ENCODE measurements at regions not wholly inside any gene's neighbourhood (a gene's known extent, or its start where the extent isn't known, plus 50 kb on each side); places are given as distances from the start of the nearest gene placed in this dataset.

GRCh38 chr13:47159853-47160550 is 263.1 kb upstream of the HTR2A start:
- WGBS, 2 experiments = 93 to 95% methylated on average over 11 of the region's 11 CpGs
- no peak overlapping the region for H3K27ac ChIP-seq (ENCODE audit: insufficient read depth, low read depth, low read length, poor library complexity, severe bottlenecking)

DNA sequence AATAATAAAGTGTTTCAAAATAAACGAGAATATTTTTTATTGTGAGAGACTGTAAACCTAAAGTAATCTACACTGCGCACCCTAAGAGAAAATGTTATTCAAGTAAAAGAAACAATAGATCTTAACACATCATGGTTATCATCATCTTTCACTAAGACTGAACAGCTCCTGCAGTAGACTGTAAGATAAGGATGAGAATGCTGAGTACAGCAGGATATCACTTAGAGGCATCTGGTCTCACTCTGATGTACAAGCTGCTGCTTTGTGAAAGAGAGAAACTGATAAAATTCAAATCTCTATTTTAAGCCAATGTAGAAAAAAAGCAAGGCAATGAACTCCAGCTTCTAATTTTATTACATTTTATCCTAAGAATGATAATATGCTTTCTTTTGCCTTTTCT is 261.7 kb upstream of the HTR2A start:
- Histone ChIP-seq H3K4me3 (ENCODE audit: insufficient read depth, low read depth, low read length) (no peak overlapping the region), H3K4me1 (ENCODE audit: control insufficient read depth, insufficient read depth, low read length) (no peaks in the 10 kb centered on the region), H3K36me3 (ENCODE audit: control insufficient read depth, insufficient read depth, low read length) (no peaks in the 10 kb centered on the region), H3K9me3 (ENCODE audit: control insufficient read depth, low read length) (no peaks in the 10 kb centered on the region), H3K27me3 (ENCODE audit: control insufficient read depth, insufficient read depth, low read length, poor library complexity, severe bottlenecking) (no peaks in the 10 kb centered on the region), H3K27ac (ENCODE audit: insufficient read depth, low read depth, low read length, poor library complexity, severe bottlenecking) (no peak overlapping the region)
- 96 to 100% methylated on average over 2 of the region's 2 CpGs for WGBS, 2 experiments

More at GRCh38 chr13:47159853-47160550, 263.1 kb upstream of the HTR2A start:
- Histone ChIP-seq H3K4me3 (ENCODE audit: insufficient read depth, low read depth, low read length) (no peak overlapping the region), H3K9me3 (ENCODE audit: control insufficient read depth, low read length) (no peaks in the 10 kb centered on the region), H3K36me3 (ENCODE audit: control insufficient read depth, insufficient read depth, low read length) (no peaks in the 10 kb centered on the region), H3K27me3 (ENCODE audit: control insufficient read depth, insufficient read depth, low read length, poor library complexity, severe bottlenecking) (no peaks in the 10 kb centered on the region), H3K4me1 (ENCODE audit: control insufficient read depth, insufficient read depth, low read length) (no peaks in the 10 kb centered on the region)

- Histone ChIP-seq H3K9me3 (ENCODE audit: control insufficient read depth, low read length) (no peaks in the 10 kb centered on the region), H3K27ac (ENCODE audit: insufficient read depth, low read depth, low read length, poor library complexity, severe bottlenecking) (no peak overlapping the region)
Observed at GRCh38 chr13:47148543-47148942, 251.7 kb upstream of the HTR2A start.

GRCh38 chr13:47147812-47148119 is 250.9 kb upstream of the HTR2A start:
- no peak overlapping the region for H3K27ac ChIP-seq (ENCODE audit: insufficient read depth, low read depth, low read length, poor library complexity, severe bottlenecking)
- 85 to 100% methylated on average over 1 to 2 of the region's 2 CpGs for WGBS, 2 experiments
- no peak overlapping the region for H3K4me3 ChIP-seq (ENCODE audit: insufficient read depth, low read depth, low read length)
- no peaks in the 10 kb centered on the region for H3K9me3 ChIP-seq (ENCODE audit: control insufficient read depth, low read length)
- H3K27me3 ChIP-seq (ENCODE audit: control insufficient read depth, insufficient read depth, low read length, poor library complexity, severe bottlenecking) = no peaks in the 10 kb centered on the region
- no peaks in the 10 kb centered on the region for H3K36me3 ChIP-seq (ENCODE audit: control insufficient read depth, insufficient read depth, low read length)
- H3K4me1 ChIP-seq (ENCODE audit: control insufficient read depth, insufficient read depth, low read length) = peaks cover 3% of the 10 kb centered on the region

More at GRCh38 chr13:47148543-47148942, 251.7 kb upstream of the HTR2A start:
- 72 to 84% methylated on average over 3 of the region's 3 CpGs for WGBS, 2 experiments
- no peaks in the 10 kb centered on the region for H3K27me3 ChIP-seq (ENCODE audit: control insufficient read depth, insufficient read depth, low read length, poor library complexity, severe bottlenecking)
- H3K4me1 ChIP-seq (ENCODE audit: control insufficient read depth, insufficient read depth, low read length) = peaks cover 3% of the 10 kb centered on the region
- H3K4me3 ChIP-seq (ENCODE audit: insufficient read depth, low read depth, low read length) = no peak overlapping the region
- no peaks in the 10 kb centered on the region for H3K36me3 ChIP-seq (ENCODE audit: control insufficient read depth, insufficient read depth, low read length)

DNA sequence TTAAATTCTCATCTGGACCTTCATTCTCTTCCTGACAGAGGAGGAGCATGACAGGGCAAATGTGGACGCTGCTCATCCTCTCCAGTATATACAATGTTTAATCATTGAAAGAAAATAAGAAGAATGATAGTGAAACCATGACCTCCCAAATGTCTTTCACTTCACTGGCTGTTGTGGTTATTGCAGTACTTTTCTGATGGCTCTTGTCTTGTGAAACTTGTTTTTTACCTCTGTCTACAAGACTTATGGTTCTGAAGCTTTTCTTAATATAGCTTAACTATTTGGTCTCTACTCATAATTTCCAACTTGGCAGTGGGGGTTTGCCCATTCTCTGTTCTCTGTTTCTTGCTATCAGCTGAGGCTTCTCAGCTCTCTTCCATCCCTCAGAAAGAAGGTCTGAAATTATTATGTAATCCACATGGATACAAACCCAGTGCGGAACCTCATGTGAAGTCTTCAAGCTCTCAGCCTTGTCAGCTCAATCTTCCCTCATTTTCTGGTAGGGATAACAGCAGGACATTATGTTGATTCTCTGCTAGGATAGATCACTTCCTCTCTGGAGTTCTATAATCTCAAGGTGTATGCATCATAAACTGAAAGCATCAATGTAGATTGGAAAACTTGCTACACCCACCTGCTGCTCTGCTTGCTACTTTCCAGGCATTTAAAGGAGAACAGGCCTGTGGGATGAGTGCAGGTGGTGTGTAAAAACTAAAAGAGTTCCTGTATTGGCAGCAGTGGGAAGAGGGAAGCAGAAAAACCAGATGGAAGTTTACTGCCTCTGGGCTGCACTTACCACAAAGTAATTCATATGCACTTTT is 250.3 kb upstream of the HTR2A start:
- Histone ChIP-seq H3K4me3 (ENCODE audit: insufficient read depth, low read depth, low read length) (no peak overlapping the region), H3K36me3 (ENCODE audit: control insufficient read depth, insufficient read depth, low read length) (no peaks in the 10 kb centered on the region), H3K27me3 (ENCODE audit: control insufficient read depth, insufficient read depth, low read length, poor library complexity, severe bottlenecking) (no peaks in the 10 kb centered on the region), H3K27ac (ENCODE audit: insufficient read depth, low read depth, low read length, poor library complexity, severe bottlenecking) (no peak overlapping the region), H3K9me3 (ENCODE audit: control insufficient read depth, low read length) (no peaks in the 10 kb centered on the region), H3K4me1 (ENCODE audit: control insufficient read depth, insufficient read depth, low read length) (peaks cover 3% of the 10 kb centered on the region)
- 61 to 74% methylated on average over 2 of the region's 2 CpGs for WGBS, 2 experiments

- Histone ChIP-seq H3K27ac (ENCODE audit: insufficient read depth, low read depth, low read length, poor library complexity, severe bottlenecking) (no peak overlapping the region), H3K9me3 (ENCODE audit: control insufficient read depth, low read length) (no peaks in the 10 kb centered on the region), H3K27me3 (ENCODE audit: control insufficient read depth, insufficient read depth, low read length, poor library complexity, severe bottlenecking) (no peaks in the 10 kb centered on the region), H3K4me3 (ENCODE audit: insufficient read depth, low read depth, low read length) (no peak overlapping the region), H3K36me3 (ENCODE audit: control insufficient read depth, insufficient read depth, low read length) (no peaks in the 10 kb centered on the region), H3K4me1 (ENCODE audit: control insufficient read depth, insufficient read depth, low read length) (peaks cover 3% of the 10 kb centered on the region)
Observed at GRCh38 chr13:47146136-47146535, 249.3 kb upstream of the HTR2A start.

DNA sequence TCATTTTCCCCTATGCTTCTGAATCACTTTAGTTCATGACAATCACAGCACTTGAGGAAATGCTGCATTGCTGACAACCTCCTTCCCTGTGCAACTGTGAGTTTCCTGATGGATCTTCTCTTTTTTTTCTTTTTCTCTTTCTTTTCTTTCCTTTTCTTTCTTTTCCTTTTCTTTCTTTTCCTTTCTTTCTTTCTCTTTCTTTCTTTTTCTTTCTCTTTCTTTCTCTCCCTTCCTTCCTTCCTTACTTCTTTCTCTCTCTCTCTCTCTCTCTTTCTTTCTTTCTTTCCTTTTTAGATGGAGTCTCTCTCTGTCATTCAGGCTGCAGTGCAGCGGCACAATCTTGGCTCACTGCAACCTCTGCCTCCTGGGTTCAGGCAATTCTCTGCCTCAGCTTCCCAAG is 247.9 kb upstream of the HTR2A start:
- Histone ChIP-seq H3K27me3 (ENCODE audit: control insufficient read depth, insufficient read depth, low read length, poor library complexity, severe bottlenecking) (no peaks in the 10 kb centered on the region), H3K4me1 (ENCODE audit: control insufficient read depth, insufficient read depth, low read length) (peaks cover 3% of the 10 kb centered on the region), H3K4me3 (ENCODE audit: insufficient read depth, low read depth, low read length) (no peak overlapping the region), H3K9me3 (ENCODE audit: control insufficient read depth, low read length) (no peaks in the 10 kb centered on the region), H3K36me3 (ENCODE audit: control insufficient read depth, insufficient read depth, low read length) (no peaks in the 10 kb centered on the region), H3K27ac (ENCODE audit: insufficient read depth, low read depth, low read length, poor library complexity, severe bottlenecking) (no peak overlapping the region)
- 83 to 100% methylated on average over 1 of the region's 1 CpG for WGBS, 2 experiments

GRCh38 chr13:47142105-47142504 is 245.3 kb upstream of the HTR2A start:
- Histone ChIP-seq H3K4me3 (ENCODE audit: insufficient read depth, low read depth, low read length) (no peak overlapping the region), H3K27me3 (ENCODE audit: control insufficient read depth, insufficient read depth, low read length, poor library complexity, severe bottlenecking) (no peaks in the 10 kb centered on the region), H3K27ac (ENCODE audit: insufficient read depth, low read depth, low read length, poor library complexity, severe bottlenecking) (no peak overlapping the region), H3K36me3 (ENCODE audit: control insufficient read depth, insufficient read depth, low read length) (no peaks in the 10 kb centered on the region), H3K9me3 (ENCODE audit: control insufficient read depth, low read length) (no peaks in the 10 kb centered on the region), H3K4me1 (ENCODE audit: control insufficient read depth, insufficient read depth, low read length) (no peaks in the 10 kb centered on the region)
- 94 to 100% methylated on average over 1 to 2 of the region's 2 CpGs for WGBS, 2 experiments

DNA sequence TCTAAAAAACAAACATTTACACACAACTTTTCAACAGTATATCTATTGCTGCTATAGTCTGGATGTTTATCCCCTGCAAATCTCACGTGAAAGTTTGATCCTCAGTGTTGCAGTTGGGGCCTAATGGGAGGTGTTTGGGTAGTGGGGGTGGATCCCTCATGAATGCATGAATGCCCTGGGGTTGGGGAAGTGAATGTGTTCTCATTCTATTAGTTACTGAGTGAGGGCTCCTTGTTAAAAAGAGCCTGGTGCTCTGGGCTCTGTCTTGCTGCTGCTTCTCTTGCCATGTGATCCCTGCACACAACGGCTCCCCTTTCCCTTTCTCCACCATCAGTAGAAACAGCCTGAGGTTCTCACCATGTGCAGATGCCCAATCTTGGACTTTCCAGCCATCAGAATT is 242.7 kb upstream of the HTR2A start:
- Histone ChIP-seq H3K4me3 (ENCODE audit: insufficient read depth, low read depth, low read length) (no peak overlapping the region), H3K27ac (ENCODE audit: insufficient read depth, low read depth, low read length, poor library complexity, severe bottlenecking) (no peak overlapping the region), H3K4me1 (ENCODE audit: control insufficient read depth, insufficient read depth, low read length) (no peaks in the 10 kb centered on the region), H3K36me3 (ENCODE audit: control insufficient read depth, insufficient read depth, low read length) (no peaks in the 10 kb centered on the region), H3K9me3 (ENCODE audit: control insufficient read depth, low read length) (no peaks in the 10 kb centered on the region), H3K27me3 (ENCODE audit: control insufficient read depth, insufficient read depth, low read length, poor library complexity, severe bottlenecking) (no peaks in the 10 kb centered on the region)
- WGBS, 2 experiments = 62 to 65% methylated on average over 2 of the region's 2 CpGs

DNA sequence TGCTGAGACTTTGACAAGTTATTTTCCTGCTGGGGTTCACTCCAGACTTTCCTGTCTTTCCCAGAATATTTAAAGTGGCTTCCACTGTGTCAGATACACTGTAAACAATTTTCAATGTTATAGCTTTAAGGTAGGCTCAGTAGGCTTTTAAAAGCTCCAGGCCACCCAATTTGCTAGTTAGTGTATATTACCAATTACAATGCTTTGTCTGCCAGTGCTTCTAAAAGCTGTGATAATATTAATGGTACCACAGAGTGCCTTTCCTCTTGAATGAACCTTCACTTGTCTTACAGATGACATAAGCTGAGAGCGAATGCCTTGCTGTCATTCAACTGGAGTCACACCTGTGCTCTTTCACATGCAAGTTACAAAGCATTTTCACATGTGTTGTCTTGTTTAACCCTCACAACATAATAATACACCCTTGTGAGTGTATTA is 239.7 kb upstream of the HTR2A start:
- Histone ChIP-seq H3K4me3 (ENCODE audit: insufficient read depth, low read depth, low read length) (no peak overlapping the region), H3K27me3 (ENCODE audit: control insufficient read depth, insufficient read depth, low read length, poor library complexity, severe bottlenecking) (no peaks in the 10 kb centered on the region), H3K4me1 (ENCODE audit: control insufficient read depth, insufficient read depth, low read length) (no peaks in the 10 kb centered on the region), H3K27ac (ENCODE audit: insufficient read depth, low read depth, low read length, poor library complexity, severe bottlenecking) (no peak overlapping the region), H3K36me3 (ENCODE audit: control insufficient read depth, insufficient read depth, low read length) (no peaks in the 10 kb centered on the region), H3K9me3 (ENCODE audit: control insufficient read depth, low read length) (no peaks in the 10 kb centered on the region)
- 76 to 86% methylated on average over 1 of the region's 1 CpG for WGBS, 2 experiments
